ENCODE measurements at regions not wholly inside any gene's neighbourhood (a gene's known extent, or its start where the extent isn't known, plus 50 kb on each side); places are given as distances from the start of the nearest gene placed in this dataset.

DNA sequence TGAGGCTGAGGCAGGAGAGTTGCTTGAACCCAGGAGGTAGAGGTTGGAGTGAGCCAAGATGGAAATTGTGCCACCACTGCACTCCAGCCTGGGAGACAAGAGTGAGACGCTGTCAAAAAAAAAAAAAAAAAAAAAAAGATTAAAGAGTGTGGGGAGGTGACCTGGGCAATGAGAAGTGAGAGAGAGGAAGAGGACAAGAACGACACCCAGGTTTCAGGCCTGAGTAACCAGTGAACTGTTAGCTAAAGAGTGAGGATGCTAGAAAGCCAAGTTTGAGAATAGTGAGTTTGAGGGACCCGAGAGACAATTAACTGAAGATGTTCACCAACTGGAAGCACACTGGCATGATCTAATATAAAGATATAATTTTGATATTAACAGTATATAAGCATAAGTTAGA is 85.4 kb upstream of the TNFAIP3 start:
- TF ChIP-seq, protein P1, sequence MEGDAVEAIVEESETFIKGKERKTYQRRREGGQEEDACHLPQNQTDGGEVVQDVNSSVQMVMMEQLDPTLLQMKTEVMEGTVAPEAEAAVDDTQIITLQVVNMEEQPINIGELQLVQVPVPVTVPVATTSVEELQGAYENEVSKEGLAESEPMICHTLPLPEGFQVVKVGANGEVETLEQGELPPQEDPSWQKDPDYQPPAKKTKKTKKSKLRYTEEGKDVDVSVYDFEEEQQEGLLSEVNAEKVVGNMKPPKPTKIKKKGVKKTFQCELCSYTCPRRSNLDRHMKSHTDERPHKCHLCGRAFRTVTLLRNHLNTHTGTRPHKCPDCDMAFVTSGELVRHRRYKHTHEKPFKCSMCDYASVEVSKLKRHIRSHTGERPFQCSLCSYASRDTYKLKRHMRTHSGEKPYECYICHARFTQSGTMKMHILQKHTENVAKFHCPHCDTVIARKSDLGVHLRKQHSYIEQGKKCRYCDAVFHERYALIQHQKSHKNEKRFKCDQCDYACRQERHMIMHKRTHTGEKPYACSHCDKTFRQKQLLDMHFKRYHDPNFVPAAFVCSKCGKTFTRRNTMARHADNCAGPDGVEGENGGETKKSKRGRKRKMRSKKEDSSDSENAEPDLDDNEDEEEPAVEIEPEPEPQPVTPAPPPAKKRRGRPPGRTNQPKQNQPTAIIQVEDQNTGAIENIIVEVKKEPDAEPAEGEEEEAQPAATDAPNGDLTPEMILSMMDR (IDR thresholded peaks at IDR 0.05) = no peak
- no peak for TF ChIP-seq POLR2A (IDR thresholded peaks at IDR 0.05)
